SK-MEL-5 (cell line): ENCODE measurements at regions not wholly inside any gene's neighbourhood (a gene's known extent, or its start where the extent isn't known, plus 50 kb on each side); places are given as distances from the start of the nearest gene placed in this dataset.
"Not testable (repeated sequence)": the region's sequence is repeated elsewhere in the genome, so short reads cannot be mapped to it uniquely, and the experiment has no call there.

Experiments
- DNase-seq: peaks from one replicate; pipeline ENCODE4 v3.0.0-alpha.2; 2016; ENCODE audit warnings: low read depth, low spot score
- in situ Hi-C: cut with HindIII; loops from 2 replicates; pipeline ENCODE4 v1.10.0; 2016; ENCODE audit warnings: low sequenced_read_pairs, high pct_unique_total_duplicates, low pct_unique_long_range_greater_than_20kb

DNA sequence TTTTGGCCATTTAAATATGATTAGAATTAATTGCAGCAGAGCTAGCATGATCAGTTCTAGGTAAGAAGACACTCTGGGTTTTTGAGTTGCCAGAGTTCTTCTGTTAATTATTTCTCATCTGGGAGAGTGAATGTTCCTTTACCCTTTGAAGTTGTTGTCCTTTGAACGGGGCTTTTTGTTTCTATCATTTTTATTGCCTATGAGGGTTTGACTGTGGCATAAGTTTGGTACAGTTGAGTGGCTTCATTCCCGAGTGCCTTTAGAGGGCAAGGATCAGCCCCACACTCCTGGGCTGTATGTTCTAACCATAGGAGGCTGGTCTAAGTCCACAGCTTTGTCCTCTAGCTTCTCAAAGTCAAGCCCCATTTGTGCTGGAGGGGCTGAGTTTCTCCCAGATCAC, 804.3 kb downstream of the KCNJ3 start:
- DNase-seq: no peak
- in situ Hi-C loops: no loop called here

DNA sequence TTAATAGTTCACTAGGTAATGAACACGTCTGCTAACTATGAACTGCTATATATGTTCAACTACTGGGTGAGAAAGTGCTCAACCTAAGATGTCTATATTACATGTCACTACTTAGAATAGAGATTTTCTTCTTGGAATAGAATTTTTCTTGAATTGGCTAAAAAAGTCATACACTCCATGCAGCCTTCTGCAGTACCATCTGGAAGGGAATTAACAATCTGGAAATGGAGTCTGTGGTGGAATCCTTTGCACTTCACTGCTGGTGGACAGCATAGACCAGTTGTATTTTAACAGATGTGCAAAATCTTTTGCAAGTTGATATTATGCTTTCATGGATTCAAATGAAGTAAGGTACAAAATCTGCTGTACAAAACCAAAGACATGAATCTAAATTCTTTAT, 799.6 kb downstream of the KCNJ3 start:
- DNase-seq: no peak
- in situ Hi-C loops: no loop called here

DNA sequence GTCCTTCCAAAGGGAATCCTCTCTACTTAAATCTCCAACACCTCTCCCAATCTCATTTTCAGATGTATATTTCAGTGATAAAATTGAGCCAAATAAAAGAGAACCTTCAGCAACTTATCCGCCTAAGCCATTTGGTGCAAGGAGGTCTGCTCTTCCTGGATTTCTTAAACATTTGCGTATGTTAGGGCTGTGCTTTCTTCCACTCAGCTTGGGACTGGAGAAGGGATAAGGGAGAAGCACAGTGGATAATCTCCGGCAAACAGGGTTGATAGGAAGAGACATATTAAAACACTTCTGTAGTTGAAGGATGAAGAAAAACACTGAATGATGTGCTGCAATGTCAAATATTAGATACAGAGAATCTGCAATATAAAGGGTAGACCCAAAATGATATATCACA, 796.2 kb downstream of the KCNJ3 start:
- in situ Hi-C loops: no loop called here
- DNase-seq: no peak

DNA sequence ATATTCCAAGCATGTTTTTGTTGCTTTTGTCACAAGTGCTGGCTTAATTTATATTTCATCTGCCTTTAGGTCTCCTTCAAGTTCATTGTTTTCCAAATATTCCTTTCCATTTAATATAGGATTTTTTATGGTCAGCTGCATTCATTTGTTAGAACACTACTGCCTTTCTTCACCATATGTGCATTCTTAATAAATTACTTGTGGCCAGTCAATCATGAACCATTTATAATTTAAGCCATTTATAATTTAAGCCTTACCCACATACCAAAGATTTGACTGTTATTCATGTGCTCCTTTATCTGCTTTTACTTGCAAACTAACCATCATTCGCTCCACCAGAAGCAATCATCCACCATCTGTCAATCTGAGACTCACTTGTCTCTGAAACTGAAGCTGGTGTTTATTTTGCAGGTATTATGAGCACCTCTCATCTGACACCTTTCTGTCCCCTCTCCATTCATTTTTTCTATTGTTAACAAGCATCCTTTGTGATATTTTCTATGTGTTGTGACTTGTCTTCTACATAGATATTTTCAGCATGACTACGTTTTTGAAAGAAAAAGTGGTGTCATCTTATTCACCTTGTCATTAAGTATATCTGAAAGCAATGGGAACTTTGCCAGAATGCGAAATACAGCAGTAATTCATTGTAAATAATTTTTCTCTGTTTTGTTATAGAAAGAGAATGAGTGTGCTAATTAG, 786.8 kb downstream of the KCNJ3 start:
- in situ Hi-C loops: no loop called here
- no peak for DNase-seq

DNA sequence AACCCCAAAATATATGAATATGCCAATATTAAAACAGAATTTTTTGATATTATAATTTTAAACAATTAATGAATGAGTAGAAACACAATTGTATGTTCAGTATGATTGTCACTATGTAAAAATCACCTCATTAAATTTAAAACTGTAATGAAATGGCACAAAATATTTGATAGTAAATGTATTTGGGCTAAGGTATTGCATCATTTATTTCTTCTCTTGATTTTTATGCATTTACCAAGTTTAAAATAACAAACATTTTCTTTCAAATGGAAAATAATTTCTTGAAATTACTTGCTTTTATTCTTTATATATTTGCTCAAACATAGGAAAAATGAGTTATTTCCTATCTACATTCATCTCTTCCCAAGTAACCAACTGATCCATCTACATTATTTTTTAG, 782.6 kb downstream of the KCNJ3 start:
- DNase-seq: no peak
- in situ Hi-C loops: no loop called here

DNA sequence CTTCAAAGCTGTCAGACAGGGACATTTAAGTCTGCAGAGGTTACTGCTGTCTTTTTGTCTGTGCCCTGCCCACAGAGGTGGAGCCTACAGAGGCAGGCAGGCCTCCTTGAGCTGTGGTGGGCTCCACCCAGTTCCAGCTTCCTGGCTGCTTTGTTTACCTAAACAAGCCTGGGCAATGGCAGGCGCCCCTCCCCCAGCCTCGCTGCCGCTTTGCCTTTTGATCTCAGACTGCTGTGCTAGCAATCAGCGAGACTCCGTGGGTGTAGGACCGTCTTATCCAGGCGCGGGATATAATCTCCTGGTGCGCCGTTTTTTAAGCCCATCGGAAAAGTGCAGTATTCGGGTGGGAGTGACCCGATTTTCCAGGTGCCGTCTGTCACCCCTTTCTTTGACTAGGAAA, 773.5 kb downstream of the KCNJ3 start:
- in situ Hi-C loops, DNase-seq: not testable (repeated sequence)

DNA sequence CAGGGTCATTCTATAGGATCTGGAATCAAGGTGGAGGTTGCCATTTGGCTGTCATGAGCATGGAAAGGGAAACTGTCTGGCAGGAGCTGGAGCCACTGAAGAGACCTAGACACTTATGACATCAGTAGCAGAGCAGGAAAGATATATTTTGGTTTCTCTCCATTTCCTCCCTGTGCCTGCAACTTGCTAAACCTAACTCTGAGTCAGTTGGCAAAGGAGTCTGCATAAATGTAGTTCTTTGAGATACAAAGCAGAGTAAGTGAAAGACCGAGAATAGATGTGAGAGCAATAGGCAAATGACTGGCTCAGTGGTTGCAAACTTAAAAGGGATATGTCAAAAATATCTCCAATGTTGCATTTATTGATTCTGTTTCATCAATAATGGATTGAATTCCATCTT, 757.7 kb downstream of the KCNJ3 start:
- no peak for DNase-seq
- in situ Hi-C loops: no loop called here

DNA sequence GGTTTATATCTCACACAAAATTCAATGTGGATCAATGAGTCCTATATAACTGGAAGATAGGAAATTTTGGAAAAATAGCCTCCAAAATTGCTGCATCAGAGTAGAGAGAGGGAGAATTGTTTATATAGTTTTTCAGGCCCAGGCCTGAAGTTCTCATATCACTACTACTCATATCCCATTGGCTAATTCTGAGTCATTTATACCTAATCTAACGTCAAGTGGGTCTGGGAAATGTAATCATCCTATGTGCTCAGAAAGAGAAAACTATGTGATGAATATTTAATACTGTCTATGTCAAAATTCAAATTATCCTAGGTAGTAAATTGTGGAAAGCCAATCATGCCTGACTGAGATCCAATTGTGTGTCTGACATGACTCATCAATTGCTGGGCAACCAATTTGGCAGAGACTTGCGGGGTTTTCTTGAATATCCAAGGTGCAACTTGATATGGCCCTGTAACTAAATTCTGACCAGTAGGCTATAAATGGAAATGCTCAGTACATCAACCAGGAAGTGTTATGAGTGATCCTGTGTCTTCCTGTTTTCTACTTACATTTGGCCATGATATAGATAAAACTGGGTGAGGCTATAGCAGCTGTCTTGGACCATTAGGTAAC, 744.4 kb downstream of the KCNJ3 start:
- in situ Hi-C loops: no loop called here
- no peak for DNase-seq

DNA sequence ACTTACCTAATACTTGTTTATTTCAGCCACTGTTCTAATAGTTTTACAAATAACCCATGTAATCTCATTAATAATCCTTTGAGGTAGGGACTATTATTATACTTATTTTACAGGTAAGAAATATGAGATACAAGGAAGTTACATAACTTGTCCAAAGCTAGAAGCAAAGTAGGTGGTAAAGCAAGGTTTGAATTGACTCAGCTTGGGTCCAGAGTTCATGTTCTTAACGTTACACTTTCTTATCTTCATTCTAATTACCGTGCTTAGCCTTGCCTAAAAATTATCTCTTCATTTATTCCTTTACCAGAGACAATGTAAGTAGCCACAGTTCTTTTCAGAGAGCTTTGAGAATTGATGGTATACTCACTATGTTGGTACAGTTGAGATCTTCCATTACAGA, 743.6 kb downstream of the KCNJ3 start:
- DNase-seq: no peak
- in situ Hi-C loops: no loop called here

DNA sequence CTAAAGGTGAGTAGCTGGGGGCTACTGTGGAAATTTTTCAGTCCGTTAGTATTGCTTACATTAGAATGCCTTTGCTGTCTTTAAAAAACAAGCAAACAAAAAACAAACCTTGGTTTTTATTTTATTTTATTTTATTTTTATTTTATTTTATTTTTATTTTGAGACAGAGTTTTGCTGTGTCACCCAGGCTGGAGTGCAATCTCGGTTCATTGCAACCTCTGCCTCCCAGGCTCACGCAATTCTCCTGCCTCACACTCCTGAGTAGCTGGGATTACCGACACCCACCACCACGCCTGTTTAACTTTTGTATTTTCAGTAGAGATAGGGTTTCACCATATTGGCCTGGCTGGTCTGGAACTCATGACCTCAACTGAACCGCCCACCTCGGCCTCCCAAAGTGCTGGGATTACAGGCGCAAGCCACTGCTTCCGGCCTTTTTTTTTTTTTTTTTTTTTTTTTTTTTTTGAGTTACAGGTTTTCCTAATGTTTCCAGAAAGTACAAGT, 732.6 kb downstream of the KCNJ3 start:
- DNase-seq: no peak
- in situ Hi-C loops: no loop called here

DNA sequence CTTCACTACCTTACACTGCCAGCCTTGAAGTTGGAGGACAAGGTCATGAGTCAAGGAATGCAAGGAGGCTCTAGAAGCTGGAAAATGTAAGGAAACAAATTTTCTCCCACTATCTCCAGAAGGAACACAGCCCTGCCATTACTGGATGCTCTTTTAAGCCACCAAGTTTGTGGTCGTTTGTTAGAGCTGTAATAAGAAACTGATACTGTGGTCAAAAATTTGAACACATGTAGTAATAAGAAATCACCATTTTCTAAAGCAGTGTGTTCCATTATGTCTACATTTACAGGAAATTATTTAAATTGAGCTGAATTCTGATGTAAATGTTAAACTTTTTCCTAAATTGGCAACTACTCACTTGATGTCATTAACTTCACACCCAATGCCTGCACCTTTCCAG, 729.0 kb downstream of the KCNJ3 start:
- no peak for DNase-seq
- in situ Hi-C loops: no loop called here

DNA sequence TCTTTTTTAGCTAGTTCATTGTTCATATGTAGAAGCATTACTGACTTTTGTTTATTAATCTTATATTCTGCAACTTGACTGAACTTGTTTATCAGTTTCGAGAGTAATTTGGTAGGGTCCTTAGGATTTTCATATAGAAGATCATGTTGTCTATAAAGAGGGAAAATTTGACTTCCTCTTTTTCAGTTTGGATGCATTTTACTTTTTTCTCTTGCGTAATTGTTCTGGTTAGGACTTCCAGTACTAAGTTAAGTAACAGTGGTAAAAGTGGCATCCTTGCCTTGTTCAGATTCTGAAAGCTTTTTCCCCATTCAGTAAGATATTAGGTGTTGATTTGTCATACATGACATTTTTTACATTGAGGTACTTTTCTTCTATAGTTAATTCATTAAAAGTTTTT, 726.0 kb downstream of the KCNJ3 start:
- in situ Hi-C loops: no loop called here
- DNase-seq: no peak

DNA sequence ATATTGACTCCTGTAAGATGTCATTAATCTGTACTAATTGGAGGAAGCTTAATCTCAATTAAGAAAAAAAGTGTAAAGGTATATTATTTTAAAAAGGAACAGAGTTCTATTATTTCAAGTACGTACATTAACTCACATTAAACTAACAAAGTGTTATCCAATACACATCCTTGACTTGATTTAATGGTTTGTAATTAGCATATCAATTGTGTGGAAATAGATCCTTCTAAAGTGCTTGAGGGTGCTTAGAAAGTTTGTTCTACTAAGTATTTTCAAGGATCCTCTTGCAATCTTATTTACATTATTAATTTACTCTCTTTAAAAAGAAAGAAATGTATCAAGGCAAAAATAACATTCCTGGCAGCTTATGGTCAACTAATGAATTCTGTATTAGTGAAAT, 720.3 kb downstream of the KCNJ3 start:
- no peak for DNase-seq
- in situ Hi-C loops: no loop called here

DNA sequence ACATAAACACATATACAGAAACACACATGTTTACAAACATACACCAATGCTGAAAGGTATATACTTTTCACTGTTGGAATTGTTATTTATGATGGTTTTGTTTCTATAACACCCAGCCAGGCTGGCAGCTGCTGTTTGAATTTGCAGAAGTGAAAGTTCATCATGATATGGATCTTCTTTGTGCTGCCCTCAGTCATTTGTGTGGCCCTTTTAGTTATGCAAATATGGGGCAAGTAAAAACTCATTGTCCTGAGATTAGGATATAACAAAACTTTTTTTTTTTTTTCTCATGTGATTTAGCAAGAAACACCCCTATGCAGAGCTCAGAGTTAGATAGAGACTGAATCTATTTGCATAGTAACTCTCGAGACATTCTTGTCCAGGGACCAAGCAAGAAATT, 714.1 kb downstream of the KCNJ3 start:
- in situ Hi-C loops: no loop called here

DNA sequence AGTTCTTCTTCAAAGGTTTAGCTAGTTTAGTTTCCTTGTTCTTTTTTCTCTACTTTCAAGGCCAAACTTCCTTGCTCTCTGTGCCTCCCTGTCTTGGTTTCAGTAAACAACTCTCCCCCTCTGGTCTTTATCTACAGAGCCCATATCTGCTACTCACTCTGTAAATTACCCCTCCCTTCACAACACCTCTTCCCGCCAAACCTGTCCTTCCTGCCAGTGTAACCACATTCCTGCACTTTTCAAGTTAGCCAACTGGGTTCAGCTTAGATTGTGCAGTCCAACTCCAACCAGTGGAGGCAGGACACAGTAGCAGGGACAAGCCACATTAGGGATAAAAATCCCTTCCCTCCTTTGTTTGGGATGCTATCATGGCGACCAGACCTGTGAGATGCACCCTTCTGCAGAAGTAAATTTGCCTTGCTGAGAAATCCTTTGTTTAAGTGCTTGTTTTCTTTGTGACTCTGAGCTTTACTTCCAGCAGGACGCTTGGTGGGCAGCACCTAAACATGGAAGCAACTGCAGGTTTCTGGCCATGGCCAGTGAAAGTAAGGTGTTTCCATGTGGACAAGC, 706.0 kb downstream of the KCNJ3 start:
- in situ Hi-C loops: no loop called here
- no peak for DNase-seq

More for the DNA sequence above, 714.1 kb downstream of the KCNJ3 start:
- DNase-seq: no peak

DNA sequence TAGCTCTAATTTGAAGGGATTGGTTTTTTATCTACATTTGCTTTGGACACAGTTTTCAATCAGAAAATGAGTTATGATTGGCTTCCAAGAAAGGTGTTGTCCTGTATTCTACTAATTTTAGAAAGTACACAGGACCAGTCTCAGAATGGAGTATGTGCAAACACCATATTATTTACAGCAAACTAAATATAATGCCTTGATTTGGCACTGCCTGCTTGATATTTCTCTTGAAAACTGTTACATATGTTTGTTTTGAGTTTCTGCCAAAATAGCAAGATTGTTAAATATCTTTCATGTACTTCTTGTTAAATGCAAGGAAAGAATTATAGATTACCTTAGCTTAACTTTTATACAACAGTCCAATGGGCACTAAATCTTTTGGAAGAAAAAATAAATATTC, 694.9 kb downstream of the KCNJ3 start:
- in situ Hi-C loops: loop anchor here (25.0 kb wide), 1 partner anchor 444 kb away; no protein-coding TSS in a partner anchor
- DNase-seq: no peak

DNA sequence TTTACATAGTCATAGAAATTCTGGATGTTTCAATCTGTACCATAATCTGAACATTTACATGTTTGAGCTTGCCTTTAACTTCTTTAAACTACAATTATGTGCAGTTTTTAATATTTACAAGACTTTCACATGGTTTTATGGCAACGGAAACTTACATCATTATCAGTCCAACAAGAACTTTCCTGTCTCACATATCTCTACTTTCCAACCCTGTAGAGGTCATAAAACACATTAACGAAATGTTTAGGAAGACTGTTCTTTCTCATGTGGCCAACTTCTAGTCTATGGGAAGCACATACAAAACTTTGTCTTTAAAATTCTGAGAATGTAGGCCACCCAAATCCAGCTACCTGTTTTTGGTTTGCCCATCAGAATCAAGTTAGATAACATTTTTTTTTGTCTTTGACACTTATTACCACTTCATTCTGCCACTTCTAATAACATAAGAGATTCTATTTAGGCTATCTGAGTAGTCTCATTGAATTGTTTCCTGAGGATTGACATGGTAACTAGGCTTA, 693.2 kb downstream of the KCNJ3 start:
- in situ Hi-C loops: loop anchor here (25.0 kb wide), 1 partner anchor 446 kb away; no protein-coding TSS in a partner anchor
- DNase-seq: no peak

DNA sequence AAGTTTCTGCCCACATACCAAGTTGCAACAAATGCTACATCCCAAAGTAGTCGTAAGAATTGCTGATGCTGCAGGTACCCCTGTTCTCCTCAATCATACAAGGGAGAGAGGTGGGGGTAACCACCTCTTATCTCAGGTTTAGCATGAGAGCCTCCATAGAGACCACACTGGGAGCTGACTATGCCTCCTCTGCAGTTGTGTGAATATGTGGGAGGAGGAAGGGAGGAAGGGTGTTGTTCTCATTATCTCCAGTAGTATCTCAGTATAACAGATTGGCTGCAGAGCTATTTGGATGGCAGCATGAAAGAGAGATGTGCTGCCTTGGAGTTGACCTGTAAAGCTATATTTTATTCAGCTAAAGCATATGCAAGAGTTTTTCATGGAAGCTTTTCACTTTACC, 690.7 kb downstream of the KCNJ3 start:
- DNase-seq: no peak
- in situ Hi-C loops: loop anchor here (25.0 kb wide), 1 partner anchor 448 kb away; no protein-coding TSS in a partner anchor
